Natural killer cell (primary cell): ENCODE measurements at regions not wholly inside any gene's neighbourhood (a gene's known extent, or its start where the extent isn't known, plus 50 kb on each side); places are given as distances from the start of the nearest gene placed in this dataset.

Experiments used
- ATAC-seq, 3 donors: fragments of 150-1000 bp in 2 of 3; fragments of 200-7000 bp in 1 of 3; cut with Tn5 transposase; 1 replicate in 1 of 3; 2 replicates in 2 of 3; pipeline ENCODE4 v1.10.0; 2021; ENCODE audit warnings: mild to moderate bottlenecking in 2 of 3, moderate library complexity in 2 of 3
- DNase-seq, 2 donors: peaks; one replicate each; pipeline versions ENCODE4 v3.0.0 to v3.0.0-alpha.2; 2013 to 2021; ENCODE audit warnings: mixed read lengths in 1 of 2
- H3K27ac ChIP-seq: one replicate; pipeline ENCODE4 v1.5.1; 2013; ENCODE audit warnings: mild to moderate bottlenecking, low read length
- H3K27me3 ChIP-seq: one replicate; pipeline ENCODE4 v1.6.1; 2013; ENCODE audit warnings: low read length; ENCODE audit not compliant: control insufficient read depth, insufficient read depth
- H3K36me3 ChIP-seq: one replicate; pipeline ENCODE4 v1.6.1; 2013; ENCODE audit warnings: low read length; ENCODE audit not compliant: control insufficient read depth, insufficient read depth
- H3K4me1 ChIP-seq: one replicate; pipeline ENCODE4 v1.6.1; 2013; ENCODE audit warnings: low read length; ENCODE audit not compliant: control insufficient read depth, insufficient read depth
- H3K4me3 ChIP-seq: one replicate; pipeline ENCODE4 v1.5.1; 2013; ENCODE audit warnings: low read length
- H3K9me3 ChIP-seq: one replicate; pipeline ENCODE4 v1.6.1; 2013; ENCODE audit warnings: low read length; ENCODE audit not compliant: control insufficient read depth, insufficient read depth
- H3K27ac Mint-ChIP-seq, 2 donors: one replicate each; pipeline ENCODE4 v1.8.0; 2022; ENCODE audit warnings: mild to moderate bottlenecking in 2 of 2, mixed read lengths in 2 of 2, moderate library complexity in 1 of 2
- H3K27me3 Mint-ChIP-seq, 2 donors: one replicate each; pipeline ENCODE4 v1.8.0; 2022; ENCODE audit warnings: low read depth in 2 of 2, mixed read lengths in 2 of 2
- H3K36me3 Mint-ChIP-seq: one replicate; pipeline ENCODE4 v1.8.0; 2022; ENCODE audit warnings: mixed read lengths
- H3K4me1 Mint-ChIP-seq, 2 donors: one replicate each; pipeline ENCODE4 v1.8.0; 2022; ENCODE audit warnings: mixed read lengths in 2 of 2
- H3K4me3 Mint-ChIP-seq: one replicate; pipeline ENCODE4 v1.8.0; 2022; ENCODE audit warnings: mild to moderate bottlenecking, moderate library complexity, mixed read lengths
- H3K9me3 Mint-ChIP-seq, 2 donors: one replicate each; pipeline ENCODE4 v1.8.0; 2022; ENCODE audit warnings: mixed read lengths in 2 of 2
- CTCF ChIP-seq: fragments of 200-600 bp; IDR thresholded peaks from one replicate; pipeline ENCODE4 v1.8.0; 2022; ENCODE audit warnings: antibody characterized with exemption
- WGBS: methylation state at CpG from one replicate; pipeline ENCODE4 v1.1.7; 2013; ENCODE audit warnings: missing lambda C conversion rate; ENCODE audit not compliant: insufficient coverage; 5-methylcytosine and 5-hydroxymethylcytosine counted together
- intact Hi-C: fragments of 100-400 bp; cut with micrococcal nuclease; formaldehyde crosslinking; loops from one replicate; pipeline ENCODE4 v1.14.2; 2022

- WGBS = 81% methylated on average over 1 of the region's 1 CpG
- Histone ChIP-seq H3K36me3 (no peaks in the 10 kb centered on the region), H3K27me3 (no peaks in the 10 kb centered on the region), H3K4me3 (no peak overlapping the region), H3K4me1 (no peaks in the 10 kb centered on the region), H3K9me3 (no peaks in the 10 kb centered on the region), H3K27ac (no peak overlapping the region)
- Mint-ChIP-seq H3K27me3 (peaks cover 6 to 10% of the 10 kb centered on the region in 2 donors), H3K9me3 (no peaks in the 10 kb centered on the region), H3K4me1 (no peaks in the 10 kb centered on the region), H3K4me3 (no peak overlapping the region), H3K27ac (no peak overlapping the region), H3K36me3 (no peaks in the 10 kb centered on the region)
- no peak for TF ChIP-seq CTCF
- ATAC-seq (no peak), DNase-seq (no peak)
- intact Hi-C loops = no loop called here
Observed at GRCh38 chr18:51519571-51519970, 322.1 kb upstream of the MEX3C start.

DNA sequence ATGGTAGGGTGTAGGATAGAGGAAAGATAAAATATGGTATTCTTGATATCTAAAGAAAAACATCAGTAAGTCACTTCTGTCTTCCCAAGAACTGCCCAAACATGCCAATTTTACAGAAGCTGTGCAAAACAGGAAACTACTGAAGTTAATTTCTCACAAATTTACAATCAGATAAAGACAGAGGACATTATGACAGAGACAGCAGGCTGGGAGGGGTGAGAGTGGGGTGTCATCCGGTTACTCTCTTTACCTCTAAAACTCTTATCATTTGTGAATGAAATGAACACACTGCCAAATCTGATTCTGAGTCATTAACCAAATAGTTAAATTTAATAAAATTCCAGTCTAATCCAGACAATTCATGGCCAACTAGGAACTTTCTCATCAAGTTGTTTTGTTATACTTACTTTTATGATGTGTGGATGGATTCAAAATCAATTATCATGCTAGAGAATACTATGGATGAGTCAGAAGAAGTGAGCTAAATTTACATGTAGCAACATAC lies 323.2 kb upstream of the MEX3C start:
- no peak overlapping the region for H3K4me3 Mint-ChIP-seq
- H3K27me3 Mint-ChIP-seq = peaks cover 6 to 10% of the 10 kb centered on the region in 2 donors
- no peaks in the 10 kb centered on the region for H3K4me1 Mint-ChIP-seq
- no CpG with 5 or more reads among the region's 1 CpG for WGBS
- no peak for ATAC-seq
- intact Hi-C loops = no loop called here
- Histone ChIP-seq H3K27ac (no peak overlapping the region), H3K4me1 (no peaks in the 10 kb centered on the region), H3K36me3 (no peaks in the 10 kb centered on the region), H3K27me3 (no peaks in the 10 kb centered on the region), H3K9me3 (no peaks in the 10 kb centered on the region), H3K4me3 (no peak overlapping the region)
- DNase-seq = no peak
- no peaks in the 10 kb centered on the region for H3K36me3 Mint-ChIP-seq
- H3K27ac Mint-ChIP-seq = no peak overlapping the region
- TF ChIP-seq CTCF = no peak
- H3K9me3 Mint-ChIP-seq = no peaks in the 10 kb centered on the region

- Histone ChIP-seq H3K4me3 (no peak overlapping the region), H3K27me3 (no peaks in the 10 kb centered on the region), H3K4me1 (no peaks in the 10 kb centered on the region), H3K36me3 (no peaks in the 10 kb centered on the region), H3K9me3 (no peaks in the 10 kb centered on the region), H3K27ac (no peak overlapping the region)
- DNase-seq (no peak), ATAC-seq (no peak)
- H3K27ac Mint-ChIP-seq = no peak overlapping the region
- H3K4me3 Mint-ChIP-seq = no peak overlapping the region
- no peaks in the 10 kb centered on the region for H3K36me3 Mint-ChIP-seq
- H3K9me3 Mint-ChIP-seq = no peaks in the 10 kb centered on the region
- H3K27me3 Mint-ChIP-seq = peaks cover 6 to 10% of the 10 kb centered on the region in 2 donors
- no peak for TF ChIP-seq CTCF
- WGBS = 66% methylated on average over 7 of the region's 7 CpGs
- no peaks in the 10 kb centered on the region for H3K4me1 Mint-ChIP-seq
- intact Hi-C loops = no loop called here
Observed at GRCh38 chr18:51522338-51522737, 324.9 kb upstream of the MEX3C start.

DNA sequence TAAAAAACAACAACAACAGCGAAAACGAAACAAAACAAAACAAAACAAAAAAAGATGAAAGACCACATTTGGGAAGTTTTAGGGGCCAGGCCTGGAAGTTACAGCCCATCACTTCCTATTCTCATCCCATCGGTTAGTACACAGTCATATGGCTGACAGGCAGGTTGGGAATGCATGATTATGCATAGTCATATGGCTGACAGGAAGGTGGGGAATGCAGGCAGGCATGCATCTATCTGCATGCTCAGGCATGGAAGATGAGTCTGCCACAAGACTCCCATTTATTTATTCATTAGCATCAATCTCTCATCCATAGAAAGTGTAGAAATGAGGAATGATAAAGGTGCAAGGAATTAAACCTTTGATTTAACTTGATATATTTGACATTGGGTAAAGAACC lies 325.3 kb upstream of the MEX3C start:
- Mint-ChIP-seq H3K4me1 (no peaks in the 10 kb centered on the region), H3K4me3 (no peak overlapping the region), H3K9me3 (no peaks in the 10 kb centered on the region), H3K27ac (no peak overlapping the region), H3K36me3 (no peaks in the 10 kb centered on the region), H3K27me3 (peaks cover 6 to 10% of the 10 kb centered on the region in 2 donors)
- Histone ChIP-seq H3K27ac (no peak overlapping the region), H3K27me3 (no peaks in the 10 kb centered on the region), H3K9me3 (no peaks in the 10 kb centered on the region), H3K4me3 (no peak overlapping the region), H3K4me1 (no peaks in the 10 kb centered on the region), H3K36me3 (no peaks in the 10 kb centered on the region)
- TF ChIP-seq CTCF = no peak
- DNase-seq (no peak), ATAC-seq (no peak)
- intact Hi-C loops = no loop called here
- 58% methylated on average over 3 of the region's 3 CpGs for WGBS
